Keratinocyte (primary cell): ENCODE measurements at regions not wholly inside any gene's neighbourhood (a gene's known extent, or its start where the extent isn't known, plus 50 kb on each side); places are given as distances from the start of the nearest gene placed in this dataset.

Source experiments
- EZH2 ChIP-seq: IDR thresholded peaks from one replicate; pipeline ENCODE4 v1.6.1; 2012; ENCODE audit warnings: inconsistent platforms, mild to moderate bottlenecking, low read length, moderate library complexity
- TF ChIP-seq, protein P1 (sequence below), 3 experiments: IDR thresholded peaks in 1 of 3; conservative IDR thresholded peaks in 1 of 3; optimal IDR thresholded peaks in 1 of 3; 2 replicates in 2 of 3; 3 replicates in 1 of 3; pipeline versions ENCODE3 to v1.5.1; 2011; ENCODE audit warnings: low read length in 3 of 3, mild to moderate bottlenecking in 3 of 3, moderate library complexity in 2 of 3, control low read depth in 1 of 3, inconsistent platforms in 1 of 3; ENCODE audit not compliant: insufficient read depth in 2 of 3; ENCODE audit errors: extremely low read depth in 1 of 3

DNA sequence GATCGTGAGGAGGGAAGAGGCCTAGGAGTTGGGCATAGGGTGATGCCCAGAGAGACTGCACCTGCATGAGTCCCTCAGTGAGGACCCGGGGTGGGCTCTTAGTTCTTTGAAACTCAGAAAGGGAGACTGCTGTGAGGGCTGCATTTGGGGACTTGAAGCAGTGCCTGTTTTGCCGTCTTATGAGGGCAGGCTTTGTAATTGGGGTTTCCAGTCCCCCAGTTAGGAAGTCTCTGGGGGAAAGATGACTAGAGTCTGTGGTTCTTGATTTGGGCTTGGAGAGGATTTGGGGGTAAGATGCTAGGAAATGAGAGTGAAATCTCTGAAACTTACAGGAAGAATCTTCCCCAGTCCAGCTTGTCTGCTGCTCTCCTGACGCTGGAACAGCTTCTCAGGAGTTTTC lies 99.6 kb downstream of the ARF6 start:
- TF ChIP-seq, protein P1, sequence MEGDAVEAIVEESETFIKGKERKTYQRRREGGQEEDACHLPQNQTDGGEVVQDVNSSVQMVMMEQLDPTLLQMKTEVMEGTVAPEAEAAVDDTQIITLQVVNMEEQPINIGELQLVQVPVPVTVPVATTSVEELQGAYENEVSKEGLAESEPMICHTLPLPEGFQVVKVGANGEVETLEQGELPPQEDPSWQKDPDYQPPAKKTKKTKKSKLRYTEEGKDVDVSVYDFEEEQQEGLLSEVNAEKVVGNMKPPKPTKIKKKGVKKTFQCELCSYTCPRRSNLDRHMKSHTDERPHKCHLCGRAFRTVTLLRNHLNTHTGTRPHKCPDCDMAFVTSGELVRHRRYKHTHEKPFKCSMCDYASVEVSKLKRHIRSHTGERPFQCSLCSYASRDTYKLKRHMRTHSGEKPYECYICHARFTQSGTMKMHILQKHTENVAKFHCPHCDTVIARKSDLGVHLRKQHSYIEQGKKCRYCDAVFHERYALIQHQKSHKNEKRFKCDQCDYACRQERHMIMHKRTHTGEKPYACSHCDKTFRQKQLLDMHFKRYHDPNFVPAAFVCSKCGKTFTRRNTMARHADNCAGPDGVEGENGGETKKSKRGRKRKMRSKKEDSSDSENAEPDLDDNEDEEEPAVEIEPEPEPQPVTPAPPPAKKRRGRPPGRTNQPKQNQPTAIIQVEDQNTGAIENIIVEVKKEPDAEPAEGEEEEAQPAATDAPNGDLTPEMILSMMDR (optimal IDR thresholded peaks at IDR 0.05 in 1 of 3, IDR thresholded peaks at IDR 0.05 in 1 of 3, conservative IDR thresholded peaks at IDR 0.05 in 1 of 3; ENCODE audit: extremely low read depth in 1 of 3, insufficient read depth in 2 of 3, low read length in 3 of 3): no peak
- no peak for TF ChIP-seq EZH2
